Heart left ventricle (tissue), 13 donors: ENCODE measurements at regions not wholly inside any gene's neighbourhood (a gene's known extent, or its start where the extent isn't known, plus 50 kb on each side); places are given as distances from the start of the nearest gene placed in this dataset.

Experiments
- POLR2A ChIP-seq, 2 donors: fragments of 450-650 bp; IDR thresholded peaks; one replicate each; pipeline ENCODE4 v1.6.1; 2017; ENCODE audit warnings: antibody characterized with exemption in 2 of 2, mild to moderate bottlenecking in 2 of 2, moderate library complexity in 2 of 2
- TF ChIP-seq, protein P1 (sequence below), 12 donors: fragments of 200-600 bp; sonication (generic) in 4 of 12; IDR thresholded peaks; one replicate each; pipeline versions ENCODE4 v1.5.0 to v1.8.0; 2018 to 2022; ENCODE audit warnings: antibody characterized with exemption in 12 of 12, mild to moderate bottlenecking in 5 of 12
- donor health status: ischemic (EF 13 %, LVEDD 7.1; RV severe dilation, severe dysfunction).
- donor health status: DM: no; HTN: yes; CAD: no.
- donor health status: DM: no; HTN: no; CAD: no.
- donor health status: ischemic (EF 25% LVEDD 6.9; RV normal size, moderate dysfunction).
- donor health status: ischemic (EF 25% LVEDD 5.7; RV mildly dilated, moderate dysfunction).
- donor health status: ischemic (EF 35%, LVEDD 5.7; RV mildly dilated, moderate dysfunction).
- donor health status: nonischemic (EF 11% LVEDD 7.7; RV severe dilation, severe dysfunction).
- donor health status: DM: yes; HTN: yes; CAD: no.
- donor health status: PGD.
- donor health status: ischemic (EF 29% LVEDD 5.4; RV normal size, mild dysfunction).
- donor health status: nonischemic (EF 23%, LVEDD 6.1; RV moderate dilation, normal function).

DNA sequence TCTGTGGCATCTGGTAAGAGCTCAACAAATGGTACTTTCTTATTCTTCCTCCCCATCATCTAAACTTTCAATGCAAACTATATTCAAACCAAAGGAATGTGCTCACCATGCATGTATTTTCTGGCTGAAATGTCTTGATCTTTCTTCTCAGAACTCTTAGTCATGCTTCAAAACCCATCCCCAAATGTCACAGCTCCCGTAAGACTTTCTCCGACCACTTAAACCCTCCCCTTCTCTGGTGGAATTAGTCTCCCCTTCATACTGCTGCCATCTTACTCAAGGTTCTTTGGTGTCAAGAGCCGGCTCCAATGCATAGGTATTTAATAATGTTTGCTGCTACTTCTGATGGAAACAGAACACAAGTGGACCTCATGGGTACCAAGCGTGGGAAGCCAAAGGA is 538.1 kb downstream of the MATN1 start:
- TF ChIP-seq, protein P1, sequence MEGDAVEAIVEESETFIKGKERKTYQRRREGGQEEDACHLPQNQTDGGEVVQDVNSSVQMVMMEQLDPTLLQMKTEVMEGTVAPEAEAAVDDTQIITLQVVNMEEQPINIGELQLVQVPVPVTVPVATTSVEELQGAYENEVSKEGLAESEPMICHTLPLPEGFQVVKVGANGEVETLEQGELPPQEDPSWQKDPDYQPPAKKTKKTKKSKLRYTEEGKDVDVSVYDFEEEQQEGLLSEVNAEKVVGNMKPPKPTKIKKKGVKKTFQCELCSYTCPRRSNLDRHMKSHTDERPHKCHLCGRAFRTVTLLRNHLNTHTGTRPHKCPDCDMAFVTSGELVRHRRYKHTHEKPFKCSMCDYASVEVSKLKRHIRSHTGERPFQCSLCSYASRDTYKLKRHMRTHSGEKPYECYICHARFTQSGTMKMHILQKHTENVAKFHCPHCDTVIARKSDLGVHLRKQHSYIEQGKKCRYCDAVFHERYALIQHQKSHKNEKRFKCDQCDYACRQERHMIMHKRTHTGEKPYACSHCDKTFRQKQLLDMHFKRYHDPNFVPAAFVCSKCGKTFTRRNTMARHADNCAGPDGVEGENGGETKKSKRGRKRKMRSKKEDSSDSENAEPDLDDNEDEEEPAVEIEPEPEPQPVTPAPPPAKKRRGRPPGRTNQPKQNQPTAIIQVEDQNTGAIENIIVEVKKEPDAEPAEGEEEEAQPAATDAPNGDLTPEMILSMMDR (IDR thresholded peaks at IDR 0.05), result no peak
- no peak for TF ChIP-seq POLR2A (IDR thresholded peaks at IDR 0.05)
